Ovary (tissue), 7 donors: ENCODE measurements at regions not wholly inside any gene's neighbourhood (a gene's known extent, or its start where the extent isn't known, plus 50 kb on each side); places are given as distances from the start of the nearest gene placed in this dataset.

ENCODE experiments used
- DNase-seq, 5 donors: peaks; one replicate each; pipeline ENCODE4 v3.0.0-alpha.2; 2019 to 2020
- H3K27ac ChIP-seq, 2 donors: fragments of 200-600 bp; one replicate each; pipeline versions ENCODE4 v1.5.1 to v1.8.0; 2019 to 2022
- H3K27me3 ChIP-seq: fragments of 200-600 bp; one replicate; pipeline ENCODE4 v1.8.0; 2022
- H3K36me3 ChIP-seq: fragments of 200-600 bp; sonication (generic); one replicate; pipeline ENCODE4 v1.5.1; 2019
- H3K4me1 ChIP-seq: one replicate; pipeline ENCODE4 v1.8.1; 2013; ENCODE audit warnings: mild to moderate bottlenecking, moderate library complexity; ENCODE audit not compliant: insufficient read depth
- H3K4me3 ChIP-seq: fragments of 200-600 bp; sonication (generic); one replicate; pipeline ENCODE4 v1.5.1; 2017
- H3K9me3 ChIP-seq, 2 donors: fragments of 200-600 bp in 1 of 2; sonication (generic) in 1 of 2; one replicate each; pipeline versions ENCODE4 v1.5.1 to v1.8.1; 2013 to 2019; ENCODE audit warnings: mild to moderate bottlenecking in 1 of 2, moderate library complexity in 1 of 2
- EP300 ChIP-seq: sonication (generic); formaldehyde crosslinking; IDR thresholded peaks from one replicate; pipeline ENCODE4 v1.6.1; 2017; ENCODE audit warnings: antibody characterized with exemption
- POLR2A ChIP-seq: fragments of 450-650 bp; IDR thresholded peaks from one replicate; pipeline ENCODE4 v1.6.1; 2017; ENCODE audit warnings: antibody characterized with exemption, mild to moderate bottlenecking, moderate library complexity
- WGBS, 3 donors: extraction: QIAGEN DNeasy Blood & Tissue Kit in 1 of 3; methylation state at CpG; one replicate each; pipeline versions ENCODE4 v1.1.5 to v1.1.7; 2013 to 2017; 5-methylcytosine and 5-hydroxymethylcytosine counted together
- intact Hi-C, 4 donors: fragments of 100-400 bp; cut with DNase I; formaldehyde crosslinking; loops; one replicate each; pipeline versions ENCODE4 v1.11.0 to v1.15.1; 2022 to 2023
- TF ChIP-seq, protein P1 (sequence below), 3 donors: fragments of 450-650 bp in 2 of 3; fragments of 200-600 bp in 1 of 3; IDR thresholded peaks; one replicate each; pipeline versions ENCODE4 v1.5.1 to v1.8.0; 2016 to 2022; ENCODE audit warnings: antibody characterized with exemption in 3 of 3, mild to moderate bottlenecking in 1 of 3
- donor health status: DM: no; HTN: no; CAD: no; lungs with moderate emphysema.
- donor health status: DM: no; HTN: no; CAD: no.
- donor health status: Bipolar disorder and iron deficiency.
- donor health status: DM: no; HTN: no; CAD: no.
- donor health status: DM: yes; HTN: yes; CAD: no.

DNA sequence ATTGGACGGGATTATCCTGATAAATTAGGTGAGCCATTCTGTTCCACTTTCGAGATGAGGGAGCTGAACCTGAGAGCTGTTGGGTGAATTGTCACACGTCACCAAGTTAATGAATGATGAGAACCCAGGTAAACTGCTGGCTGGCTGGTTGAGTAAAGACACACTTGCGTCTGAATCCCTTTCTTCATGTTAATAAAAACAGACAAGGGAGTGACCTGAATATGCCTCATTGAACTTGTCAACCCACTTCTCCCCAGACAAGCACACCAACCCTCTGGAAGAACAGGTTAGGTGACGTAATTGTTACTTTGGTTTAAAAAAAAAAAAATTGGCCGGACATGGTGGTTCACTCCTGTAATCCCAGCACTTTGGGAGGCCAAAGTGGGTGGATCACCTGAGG, 400.9 kb upstream of the CDH5 start:
- WGBS, 3 donors = 93 to 96% (median 93%) methylated on average over 6 of the region's 6 CpGs

DNA sequence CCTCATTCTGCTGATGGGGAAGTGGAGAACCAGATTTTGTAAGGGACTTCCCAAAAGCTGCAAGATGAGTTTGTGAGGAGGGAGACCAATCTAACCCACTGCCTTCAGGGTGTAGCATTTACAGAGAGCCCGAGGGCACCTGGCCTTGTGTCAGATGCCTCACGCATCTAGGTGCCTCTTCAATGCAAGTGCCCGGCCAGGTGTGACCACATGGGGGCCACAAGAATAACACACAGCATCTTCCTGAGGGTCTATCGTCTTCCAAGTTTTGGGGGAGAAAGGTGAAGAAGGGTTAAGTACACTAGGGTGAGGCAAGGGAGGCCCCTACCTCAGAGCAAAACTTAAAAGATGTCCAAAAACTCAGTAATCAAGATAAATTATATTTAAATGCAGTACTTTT, 401.7 kb upstream of the CDH5 start:
- no peaks in the 10 kb centered on the region for H3K27me3 ChIP-seq
- peaks cover 4% of the 10 kb centered on the region for H3K4me1 ChIP-seq
- no peaks in the 10 kb centered on the region for H3K9me3 ChIP-seq
- DNase-seq = no peak
- H3K36me3 ChIP-seq = no peaks in the 10 kb centered on the region
- no peak overlapping the region for H3K27ac ChIP-seq
- intact Hi-C loops = no loop called here
- H3K4me3 ChIP-seq = no peak overlapping the region
- 85 to 91% (median 87%) methylated on average over 4 of the region's 4 CpGs for WGBS, 3 donors
- TF ChIP-seq EP300 (no peak), POLR2A (no peak)
- TF ChIP-seq, protein P1, sequence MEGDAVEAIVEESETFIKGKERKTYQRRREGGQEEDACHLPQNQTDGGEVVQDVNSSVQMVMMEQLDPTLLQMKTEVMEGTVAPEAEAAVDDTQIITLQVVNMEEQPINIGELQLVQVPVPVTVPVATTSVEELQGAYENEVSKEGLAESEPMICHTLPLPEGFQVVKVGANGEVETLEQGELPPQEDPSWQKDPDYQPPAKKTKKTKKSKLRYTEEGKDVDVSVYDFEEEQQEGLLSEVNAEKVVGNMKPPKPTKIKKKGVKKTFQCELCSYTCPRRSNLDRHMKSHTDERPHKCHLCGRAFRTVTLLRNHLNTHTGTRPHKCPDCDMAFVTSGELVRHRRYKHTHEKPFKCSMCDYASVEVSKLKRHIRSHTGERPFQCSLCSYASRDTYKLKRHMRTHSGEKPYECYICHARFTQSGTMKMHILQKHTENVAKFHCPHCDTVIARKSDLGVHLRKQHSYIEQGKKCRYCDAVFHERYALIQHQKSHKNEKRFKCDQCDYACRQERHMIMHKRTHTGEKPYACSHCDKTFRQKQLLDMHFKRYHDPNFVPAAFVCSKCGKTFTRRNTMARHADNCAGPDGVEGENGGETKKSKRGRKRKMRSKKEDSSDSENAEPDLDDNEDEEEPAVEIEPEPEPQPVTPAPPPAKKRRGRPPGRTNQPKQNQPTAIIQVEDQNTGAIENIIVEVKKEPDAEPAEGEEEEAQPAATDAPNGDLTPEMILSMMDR (IDR thresholded peaks at IDR 0.05) = no peak

More for the DNA sequence above, 400.9 kb upstream of the CDH5 start:
- Histone ChIP-seq H3K9me3 (no peaks in the 10 kb centered on the region), H3K27me3 (no peaks in the 10 kb centered on the region), H3K4me3 (no peak overlapping the region), H3K4me1 (peaks cover 4% of the 10 kb centered on the region), H3K27ac (no peak overlapping the region), H3K36me3 (no peaks in the 10 kb centered on the region)
- TF ChIP-seq, protein P1 (IDR thresholded peaks at IDR 0.05) = no peak
- no peak for TF ChIP-seq POLR2A
- TF ChIP-seq EP300 = no peak
- DNase-seq = no peak
- intact Hi-C loops = no loop called here

DNA sequence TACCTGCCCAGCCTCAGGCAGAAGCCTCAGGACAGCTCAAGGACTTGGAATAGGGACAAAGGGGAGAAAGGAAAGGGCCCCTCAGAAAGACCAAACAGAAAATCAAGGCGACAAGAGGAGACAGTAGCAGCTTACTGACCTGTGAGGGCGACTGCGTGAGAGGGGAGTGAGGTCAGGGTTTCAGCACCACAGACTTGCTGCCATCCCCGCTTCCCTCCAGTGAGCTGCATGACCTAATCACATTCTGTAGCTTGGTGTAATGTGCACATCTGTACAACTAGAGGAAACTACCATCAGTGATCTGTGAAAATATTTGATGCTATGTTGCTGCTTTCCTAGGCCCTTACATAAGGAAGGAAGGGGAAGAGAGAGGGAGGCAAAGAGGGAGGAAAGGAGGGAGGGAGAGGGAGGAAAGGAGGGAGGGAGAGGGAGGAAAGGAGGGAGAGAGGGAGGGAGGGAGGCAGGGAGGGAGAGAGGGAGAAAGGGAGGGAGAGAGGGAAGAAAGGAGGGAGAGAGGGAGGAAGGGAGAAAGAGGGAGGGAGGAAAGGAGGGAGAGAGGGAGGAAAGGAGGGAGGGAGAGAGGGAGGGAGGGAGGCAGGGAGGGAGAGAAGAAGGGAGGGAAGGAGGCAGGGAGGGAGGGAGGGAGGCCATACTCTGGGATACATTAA, 404.9 kb upstream of the CDH5 start:
- intact Hi-C loops = no loop called here
- Histone ChIP-seq H3K9me3 (no peaks in the 10 kb centered on the region), H3K27ac (no peak overlapping the region), H3K4me3 (no peak overlapping the region), H3K36me3 (no peaks in the 10 kb centered on the region), H3K4me1 (no peaks in the 10 kb centered on the region), H3K27me3 (no peaks in the 10 kb centered on the region)
- no peak for DNase-seq
- TF ChIP-seq EP300 (no peak), POLR2A (no peak)
- TF ChIP-seq, protein P1 (IDR thresholded peaks at IDR 0.05) = no peak
- WGBS, 3 donors = 56 to 61% (median 58%) methylated on average over 4 of the region's 4 CpGs

DNA sequence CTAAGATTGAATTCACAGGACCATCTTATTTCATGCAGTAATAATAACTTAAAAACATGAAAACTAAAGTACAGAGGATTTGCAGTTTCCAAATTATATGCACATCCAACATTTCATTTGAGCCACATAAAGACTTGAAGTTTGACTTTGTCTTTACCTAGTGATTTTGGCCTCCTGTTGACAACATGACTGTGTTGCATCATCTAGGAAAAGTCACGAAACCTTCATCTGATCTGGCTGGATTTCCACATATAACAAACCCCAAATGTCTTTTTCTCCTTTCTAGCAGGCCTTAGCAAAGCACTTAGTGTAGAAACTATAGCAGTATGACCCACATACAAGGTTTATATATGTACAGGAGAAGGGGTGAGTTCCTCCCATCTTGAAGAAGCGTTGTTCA, 406.5 kb upstream of the CDH5 start:
- H3K27me3 ChIP-seq = no peaks in the 10 kb centered on the region
- no peak for TF ChIP-seq POLR2A
- TF ChIP-seq, protein P1 (IDR thresholded peaks at IDR 0.05) = no peak
- no peak for TF ChIP-seq EP300
- intact Hi-C loops = no loop called here
- H3K9me3 ChIP-seq = no peaks in the 10 kb centered on the region
- 89 to 94% (median 91%) methylated on average over 2 of the region's 2 CpGs for WGBS, 3 donors
- DNase-seq = no peak
- H3K4me1 ChIP-seq = no peaks in the 10 kb centered on the region
- no peak overlapping the region for H3K4me3 ChIP-seq
- H3K36me3 ChIP-seq = no peaks in the 10 kb centered on the region
- no peak overlapping the region for H3K27ac ChIP-seq
